Skeletal muscle tissue (tissue), 3 donors: ENCODE measurements at regions not wholly inside any gene's neighbourhood (a gene's known extent, or its start where the extent isn't known, plus 50 kb on each side); places are given as distances from the start of the nearest gene placed in this dataset.

Experiments
- H3K27ac ChIP-seq: one replicate; pipeline ENCODE4 v1.7.0; 2013; ENCODE audit warnings: mild to moderate bottlenecking, low read depth, low read length, inconsistent platforms
- H3K27me3 ChIP-seq, 3 donors: one replicate each; pipeline ENCODE4 v1.7.0; 2013; ENCODE audit warnings: low read length in 3 of 3; ENCODE audit not compliant: control insufficient read depth in 3 of 3, insufficient read depth in 3 of 3
- H3K36me3 ChIP-seq, 3 donors: one replicate each; pipeline ENCODE4 v1.7.0; 2013; ENCODE audit warnings: low read length in 3 of 3; ENCODE audit not compliant: control insufficient read depth in 3 of 3, insufficient read depth in 3 of 3
- H3K4me1 ChIP-seq, 3 donors: one replicate each; pipeline ENCODE4 v1.7.0; 2013; ENCODE audit warnings: low read length in 3 of 3, mild to moderate bottlenecking in 3 of 3; ENCODE audit not compliant: control insufficient read depth in 3 of 3, insufficient read depth in 3 of 3
- H3K4me3 ChIP-seq, 3 donors: one replicate each; pipeline ENCODE4 v1.7.0; 2013; ENCODE audit warnings: low read length in 3 of 3
- H3K9ac ChIP-seq, 3 donors: one replicate each; pipeline ENCODE4 v1.7.0; 2013; ENCODE audit warnings: low read length in 3 of 3, mild to moderate bottlenecking in 3 of 3, moderate library complexity in 2 of 3, low read depth in 1 of 3
- H3K9me3 ChIP-seq, 3 donors: one replicate each; pipeline ENCODE4 v1.7.0; 2013; ENCODE audit warnings: low read length in 3 of 3; ENCODE audit not compliant: control insufficient read depth in 3 of 3
- donor health status: Osteomylitis.

DNA sequence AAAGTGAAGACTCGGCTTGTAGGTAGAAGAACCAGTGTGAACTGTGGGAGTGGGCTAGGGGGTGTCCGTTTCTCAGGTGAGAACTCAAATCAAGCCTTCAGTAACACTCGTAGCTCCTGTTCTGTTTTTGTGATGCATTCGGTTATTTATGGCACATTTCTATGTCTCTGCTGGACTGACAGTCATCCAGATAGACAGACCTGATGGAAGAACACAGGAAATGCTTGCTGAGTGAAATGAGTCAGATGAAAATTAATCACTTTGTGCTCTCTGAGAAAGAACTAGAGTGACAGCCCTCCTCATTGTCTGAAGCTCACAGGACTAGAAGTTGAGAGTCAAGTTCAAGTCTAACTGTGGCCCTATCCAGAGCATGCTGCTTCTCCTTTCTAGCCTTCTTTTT, 360.1 kb upstream of the PLXNA2 start:
- H3K9ac ChIP-seq: no peak overlapping the region
- no peak overlapping the region for H3K27ac ChIP-seq
- H3K4me1 ChIP-seq: peaks cover 0 to 4% (median 0%) of the 10 kb centered on the region in 3 donors
- no peaks in the 10 kb centered on the region for H3K27me3 ChIP-seq
- H3K4me3 ChIP-seq: no peak overlapping the region
- H3K9me3 ChIP-seq: no peaks in the 10 kb centered on the region
- no peaks in the 10 kb centered on the region for H3K36me3 ChIP-seq

- no peak overlapping the region for H3K9ac ChIP-seq
- no peak overlapping the region for H3K27ac ChIP-seq
- H3K9me3 ChIP-seq: no peaks in the 10 kb centered on the region
- H3K4me1 ChIP-seq: peaks cover 0 to 4% (median 0%) of the 10 kb centered on the region in 3 donors
- no peak overlapping the region for H3K4me3 ChIP-seq
- H3K27me3 ChIP-seq: no peaks in the 10 kb centered on the region
- H3K36me3 ChIP-seq: no peaks in the 10 kb centered on the region
These were observed 362.8 kb upstream of the PLXNA2 start for GRCh38 chr1:208606959-208607358.

DNA sequence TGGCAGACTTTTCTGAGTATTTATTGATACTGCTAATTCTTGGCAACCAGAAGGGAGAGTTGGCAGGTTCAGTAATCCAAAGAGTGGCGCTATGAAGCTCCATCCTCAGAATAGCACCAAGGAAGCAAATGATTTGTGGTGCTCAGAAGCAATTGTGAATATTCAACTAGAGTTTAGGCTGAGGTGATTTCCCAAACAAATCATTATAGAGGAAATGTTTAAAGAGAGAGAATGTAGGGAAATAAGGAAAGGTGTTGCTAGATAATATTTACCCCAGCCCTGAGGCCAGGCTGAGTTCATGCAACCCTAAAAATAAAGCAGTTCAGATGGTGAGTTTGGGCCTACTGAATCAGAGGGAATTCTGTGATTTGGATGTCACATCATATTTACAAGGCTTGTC, 363.4 kb upstream of the PLXNA2 start:
- Histone ChIP-seq H3K4me3 (no peak overlapping the region), H3K27ac (no peak overlapping the region), H3K36me3 (no peaks in the 10 kb centered on the region), H3K4me1 (peaks cover 0 to under 1% (median 0%) of the 10 kb centered on the region in 3 donors), H3K9me3 (no peaks in the 10 kb centered on the region), H3K27me3 (no peaks in the 10 kb centered on the region), H3K9ac (no peak overlapping the region)

DNA sequence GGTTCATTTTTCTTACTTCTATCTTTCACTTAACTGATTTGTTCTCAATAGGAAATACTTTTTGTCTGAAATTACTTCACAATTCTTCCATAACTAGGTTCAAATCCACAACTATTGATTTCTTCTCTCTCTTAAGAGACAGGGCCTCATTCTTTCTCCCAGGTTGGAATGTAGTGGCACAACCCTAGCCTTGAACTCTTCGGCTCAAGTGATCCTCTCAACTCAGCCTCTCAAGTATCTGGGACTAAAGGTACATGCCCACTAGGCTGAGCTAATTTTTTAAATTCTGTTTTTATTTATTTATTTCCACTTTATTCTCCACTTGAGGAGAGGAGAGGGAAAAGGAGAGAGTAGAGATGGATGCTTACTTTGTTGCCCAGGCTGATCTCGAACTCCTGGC, 370.4 kb upstream of the PLXNA2 start:
- H3K4me1 ChIP-seq: no peaks in the 10 kb centered on the region
- no peaks in the 10 kb centered on the region for H3K9me3 ChIP-seq
- H3K4me3 ChIP-seq: no peak overlapping the region
- H3K36me3 ChIP-seq: no peaks in the 10 kb centered on the region
- H3K27ac ChIP-seq: no peak overlapping the region
- H3K27me3 ChIP-seq: no peaks in the 10 kb centered on the region
- H3K9ac ChIP-seq: no peak overlapping the region

GRCh38 chr1:208615371-208615770, 371.2 kb upstream of the PLXNA2 start:
- no peak overlapping the region for H3K4me3 ChIP-seq
- no peaks in the 10 kb centered on the region for H3K4me1 ChIP-seq
- H3K36me3 ChIP-seq: no peaks in the 10 kb centered on the region
- no peaks in the 10 kb centered on the region for H3K27me3 ChIP-seq
- no peaks in the 10 kb centered on the region for H3K9me3 ChIP-seq
- H3K9ac ChIP-seq: no peak overlapping the region
- no peak overlapping the region for H3K27ac ChIP-seq

DNA sequence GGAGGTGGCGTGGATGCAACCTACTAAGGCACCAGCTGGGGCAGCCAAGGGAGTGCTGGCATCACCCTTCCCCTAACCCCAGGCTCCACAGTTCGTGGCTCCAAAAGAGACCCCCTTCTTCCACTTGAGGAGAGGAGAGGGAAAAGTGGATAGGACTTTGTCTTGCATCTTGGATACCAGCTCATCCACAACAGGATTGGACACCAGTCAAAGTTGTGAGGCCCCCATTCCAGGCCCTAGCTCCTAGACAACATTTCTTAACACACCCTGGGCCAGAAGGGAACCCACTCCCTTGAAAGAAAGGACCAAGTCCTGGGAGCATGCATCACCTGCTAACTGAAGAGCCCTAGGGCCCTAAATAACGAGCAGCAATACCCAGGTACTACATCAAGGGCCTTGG, 372.6 kb upstream of the PLXNA2 start:
- no peaks in the 10 kb centered on the region for H3K36me3 ChIP-seq
- no peaks in the 10 kb centered on the region for H3K9me3 ChIP-seq
- H3K4me1 ChIP-seq: no peaks in the 10 kb centered on the region
- no peak overlapping the region for H3K27ac ChIP-seq
- no peak overlapping the region for H3K4me3 ChIP-seq
- H3K27me3 ChIP-seq: no peaks in the 10 kb centered on the region
- no peak overlapping the region for H3K9ac ChIP-seq

DNA sequence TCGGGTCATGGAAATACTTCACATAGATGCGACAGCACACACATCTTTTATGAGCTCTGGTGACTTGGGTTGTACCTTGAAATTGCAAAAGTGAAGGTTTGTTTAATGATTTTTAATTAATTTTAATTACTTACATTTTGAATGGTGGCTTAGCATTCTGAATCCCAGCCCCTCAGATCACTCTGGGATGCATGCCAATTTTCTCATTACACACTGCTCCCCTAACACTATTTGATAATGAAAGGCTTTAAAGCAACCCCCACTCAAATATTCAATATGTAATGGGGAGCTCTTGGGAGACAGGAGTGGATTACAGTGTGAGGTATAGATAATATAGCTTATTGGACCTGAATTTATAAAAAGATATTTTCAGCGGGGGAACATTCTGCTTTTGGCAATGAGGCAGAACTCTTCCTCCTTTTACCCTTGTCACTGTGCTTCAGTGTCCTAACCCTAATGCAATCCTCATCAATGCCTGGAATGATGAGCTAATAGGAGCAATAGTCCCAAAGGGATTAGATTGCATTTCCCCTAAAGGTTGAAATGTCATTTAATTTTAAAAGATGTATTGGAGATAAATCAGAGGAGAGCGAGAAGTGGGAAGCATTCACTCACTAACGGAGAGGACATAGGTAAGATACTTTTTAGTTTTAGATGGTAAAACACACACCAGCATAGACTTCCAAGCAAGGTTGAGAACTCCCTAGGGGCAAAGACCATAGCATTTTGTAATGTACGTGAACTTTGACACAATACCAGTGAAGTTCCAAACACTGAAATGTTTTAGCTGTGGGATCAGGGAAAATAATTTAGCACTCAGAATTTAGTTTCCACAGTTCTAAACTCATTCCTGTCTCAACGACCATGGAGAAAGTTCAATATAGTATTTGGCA, 384.1 kb upstream of the PLXNA2 start:
- Histone ChIP-seq H3K4me3 (no peak overlapping the region), H3K27ac (no peak overlapping the region), H3K27me3 (no peaks in the 10 kb centered on the region), H3K9ac (no peak overlapping the region), H3K4me1 (peaks cover 0 to 2% (median 0%) of the 10 kb centered on the region in 3 donors), H3K36me3 (no peaks in the 10 kb centered on the region), H3K9me3 (no peaks in the 10 kb centered on the region)

- no peak overlapping the region for H3K9ac ChIP-seq
- H3K4me3 ChIP-seq: peak overlapping the region in 1 of 3 donors; percentile 2
- H3K27me3 ChIP-seq: no peaks in the 10 kb centered on the region
- no peak overlapping the region for H3K27ac ChIP-seq
- H3K4me1 ChIP-seq: peaks cover 0 to 2% (median 0%) of the 10 kb centered on the region in 3 donors
- no peaks in the 10 kb centered on the region for H3K36me3 ChIP-seq
- H3K9me3 ChIP-seq: no peaks in the 10 kb centered on the region
These were observed 386.9 kb upstream of the PLXNA2 start for GRCh38 chr1:208631092-208631491.

GRCh38 chr1:208631506-208631905, 387.3 kb upstream of the PLXNA2 start:
- H3K4me1 ChIP-seq: peaks cover 0 to 2% (median 0%) of the 10 kb centered on the region in 3 donors
- H3K36me3 ChIP-seq: no peaks in the 10 kb centered on the region
- no peak overlapping the region for H3K9ac ChIP-seq
- H3K9me3 ChIP-seq: no peaks in the 10 kb centered on the region
- no peak overlapping the region for H3K27ac ChIP-seq
- no peaks in the 10 kb centered on the region for H3K27me3 ChIP-seq
- H3K4me3 ChIP-seq: peak overlapping the region in 1 of 3 donors; percentile 2

DNA sequence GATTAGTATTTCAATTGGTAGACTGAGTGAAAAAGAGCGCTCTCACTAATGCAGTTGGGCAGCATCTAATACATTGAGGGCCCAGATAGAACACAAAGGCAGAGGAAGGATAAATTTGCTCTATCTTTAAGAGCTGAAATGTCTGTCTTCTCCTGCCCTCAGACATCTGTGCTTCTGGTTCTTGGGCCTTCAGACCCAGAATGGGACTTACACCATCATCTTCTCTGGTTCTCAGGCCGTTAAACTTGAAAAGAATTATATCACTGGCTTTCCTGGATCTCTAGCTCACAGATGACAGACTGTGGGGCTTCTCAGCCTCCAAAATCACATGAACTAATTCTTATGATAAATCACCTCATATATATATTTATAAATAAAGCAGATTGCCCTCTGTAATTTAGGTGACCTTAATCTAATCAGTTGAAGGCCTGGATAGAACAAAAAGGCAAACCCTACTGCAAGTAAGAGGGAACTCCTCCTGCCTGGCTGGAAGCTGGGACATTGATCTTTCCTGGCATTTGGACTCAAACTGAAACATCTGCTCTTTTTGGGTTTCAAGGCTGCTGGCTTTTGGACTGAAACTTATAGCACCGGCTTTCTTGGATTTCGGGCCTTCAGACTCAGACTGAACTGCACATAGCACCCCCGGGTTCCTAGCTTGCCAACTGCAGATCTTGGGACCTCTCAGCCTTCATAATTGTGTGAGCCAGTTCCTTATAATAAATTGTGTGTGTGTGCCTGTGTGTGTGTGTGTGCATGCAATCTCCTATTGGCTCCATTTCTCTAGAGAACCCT, 390.4 kb upstream of the PLXNA2 start:
- no peak overlapping the region for H3K4me3 ChIP-seq
- no peaks in the 10 kb centered on the region for H3K9me3 ChIP-seq
- no peaks in the 10 kb centered on the region for H3K36me3 ChIP-seq
- peaks cover 0 to 2% (median 0%) of the 10 kb centered on the region in 3 donors for H3K4me1 ChIP-seq
- H3K9ac ChIP-seq: no peak overlapping the region
- no peaks in the 10 kb centered on the region for H3K27me3 ChIP-seq
- no peak overlapping the region for H3K27ac ChIP-seq
